ENCODE measurements at regions not wholly inside any gene's neighbourhood (a gene's known extent, or its start where the extent isn't known, plus 50 kb on each side); places are given as distances from the start of the nearest gene placed in this dataset.

- no peaks in the 10 kb centered on the region for H3K9me3 ChIP-seq (replicated peaks; ENCODE audit: control insufficient read depth, low read depth, low read length)
- no peak overlapping the region for H3K4me3 ChIP-seq (ENCODE audit: low read length)
- H3K36me3 ChIP-seq (ENCODE audit: control insufficient read depth, insufficient read depth, low read length): no peaks in the 10 kb centered on the region
- no peaks in the 10 kb centered on the region for H3K27me3 ChIP-seq (ENCODE audit: control insufficient read depth, insufficient read depth, low read length)
- WGBS (ENCODE audit: insufficient coverage): no CpG with 5 or more reads among the region's 2 CpGs
- DNase-seq: no peak
- no peaks in the 10 kb centered on the region for H3K4me1 ChIP-seq (ENCODE audit: control insufficient read depth, insufficient read depth, low read length)
- H3K27ac ChIP-seq (ENCODE audit: low read length): no peak overlapping the region
Measured at GRCh38 chr21:32155226-32155625, 123.6 kb downstream of the MIS18A start.

- H3K4me1 ChIP-seq (ENCODE audit: control insufficient read depth, insufficient read depth, low read length): peaks cover 28% of the 10 kb centered on the region
- no peaks in the 10 kb centered on the region for H3K36me3 ChIP-seq (ENCODE audit: control insufficient read depth, insufficient read depth, low read length)
- H3K4me3 ChIP-seq (ENCODE audit: low read length): no peak overlapping the region
- H3K9me3 ChIP-seq (replicated peaks; ENCODE audit: control insufficient read depth, low read depth, low read length): peaks cover 5% of the 10 kb centered on the region
- no CpG with 5 or more reads among the region's 2 CpGs for WGBS (ENCODE audit: insufficient coverage)
- H3K27me3 ChIP-seq (ENCODE audit: control insufficient read depth, insufficient read depth, low read length): no peaks in the 10 kb centered on the region
- no peak overlapping the region for H3K27ac ChIP-seq (ENCODE audit: low read length)
- DNase-seq: no peak
Measured at GRCh38 chr21:32147041-32147440, 131.8 kb downstream of the MIS18A start.

- no peaks in the 10 kb centered on the region for H3K27me3 ChIP-seq (ENCODE audit: control insufficient read depth, insufficient read depth, low read length)
- DNase-seq: no peak
- no peak overlapping the region for H3K4me3 ChIP-seq (ENCODE audit: low read length)
- H3K9me3 ChIP-seq (replicated peaks; ENCODE audit: control insufficient read depth, low read depth, low read length): peaks cover 5% of the 10 kb centered on the region
- H3K27ac ChIP-seq (ENCODE audit: low read length): no peak overlapping the region
- H3K36me3 ChIP-seq (ENCODE audit: control insufficient read depth, insufficient read depth, low read length): no peaks in the 10 kb centered on the region
- peaks cover 43% of the 10 kb centered on the region for H3K4me1 ChIP-seq (ENCODE audit: control insufficient read depth, insufficient read depth, low read length)
- WGBS (ENCODE audit: insufficient coverage): no CpG with 5 or more reads among the region's 2 CpGs
Measured at GRCh38 chr21:32144851-32145250, 134.0 kb downstream of the MIS18A start.

GRCh38 chr21:32143241-32143939, 135.5 kb downstream of the MIS18A start:
- H3K36me3 ChIP-seq (ENCODE audit: control insufficient read depth, insufficient read depth, low read length): no peaks in the 10 kb centered on the region
- H3K4me3 ChIP-seq (ENCODE audit: low read length): no peak overlapping the region
- H3K4me1 ChIP-seq (ENCODE audit: control insufficient read depth, insufficient read depth, low read length): peaks cover 45% of the 10 kb centered on the region
- peaks cover 5% of the 10 kb centered on the region for H3K9me3 ChIP-seq (replicated peaks; ENCODE audit: control insufficient read depth, low read depth, low read length)
- H3K27ac ChIP-seq (ENCODE audit: low read length): peak overlapping the region; percentile 70
- no peaks in the 10 kb centered on the region for H3K27me3 ChIP-seq (ENCODE audit: control insufficient read depth, insufficient read depth, low read length)
- peak; percentile 96 for DNase-seq
- 18% methylated on average over 6 of the region's 13 CpGs for WGBS (ENCODE audit: insufficient coverage)

GRCh38 chr21:32141318-32141633, 137.6 kb downstream of the MIS18A start:
- no peaks in the 10 kb centered on the region for H3K27me3 ChIP-seq (ENCODE audit: control insufficient read depth, insufficient read depth, low read length)
- peak overlapping the region; percentile 93 for H3K27ac ChIP-seq (ENCODE audit: low read length)
- WGBS (ENCODE audit: insufficient coverage): 0% methylated on average over 1 of the region's 3 CpGs
- H3K4me3 ChIP-seq (ENCODE audit: low read length): no peak overlapping the region
- H3K9me3 ChIP-seq (replicated peaks; ENCODE audit: control insufficient read depth, low read depth, low read length): peaks cover 6% of the 10 kb centered on the region
- no peak for DNase-seq
- H3K4me1 ChIP-seq (ENCODE audit: control insufficient read depth, insufficient read depth, low read length): peaks cover 45% of the 10 kb centered on the region
- H3K36me3 ChIP-seq (ENCODE audit: control insufficient read depth, insufficient read depth, low read length): no peaks in the 10 kb centered on the region

GRCh38 chr21:32140604-32141317, 138.1 kb downstream of the MIS18A start:
- peak; percentile 97 for DNase-seq
- WGBS (ENCODE audit: insufficient coverage): no CpG with 5 or more reads among the region's 9 CpGs
- Histone ChIP-seq H3K9me3 (replicated peaks; ENCODE audit: control insufficient read depth, low read depth, low read length) (peaks cover 6% of the 10 kb centered on the region), H3K27me3 (ENCODE audit: control insufficient read depth, insufficient read depth, low read length) (no peaks in the 10 kb centered on the region), H3K27ac (ENCODE audit: low read length) (peak overlapping the region; percentile 93), H3K4me3 (ENCODE audit: low read length) (no peak overlapping the region), H3K4me1 (ENCODE audit: control insufficient read depth, insufficient read depth, low read length) (peaks cover 47% of the 10 kb centered on the region), H3K36me3 (ENCODE audit: control insufficient read depth, insufficient read depth, low read length) (no peaks in the 10 kb centered on the region)

GRCh38 chr21:32140151-32140550, 138.7 kb downstream of the MIS18A start:
- Histone ChIP-seq H3K9me3 (replicated peaks; ENCODE audit: control insufficient read depth, low read depth, low read length) (peaks cover 6% of the 10 kb centered on the region), H3K4me3 (ENCODE audit: low read length) (no peak overlapping the region), H3K27me3 (ENCODE audit: control insufficient read depth, insufficient read depth, low read length) (no peaks in the 10 kb centered on the region), H3K27ac (ENCODE audit: low read length) (peak overlapping the region; percentile 93), H3K36me3 (ENCODE audit: control insufficient read depth, insufficient read depth, low read length) (no peaks in the 10 kb centered on the region), H3K4me1 (ENCODE audit: control insufficient read depth, insufficient read depth, low read length) (peaks cover 48% of the 10 kb centered on the region)
- DNase-seq: peak; percentile 86
- 26% methylated on average over 4 of the region's 4 CpGs for WGBS (ENCODE audit: insufficient coverage)

- no peak for DNase-seq
- no peak overlapping the region for H3K4me3 ChIP-seq (ENCODE audit: low read length)
- H3K27me3 ChIP-seq (ENCODE audit: control insufficient read depth, insufficient read depth, low read length): no peaks in the 10 kb centered on the region
- H3K4me1 ChIP-seq (ENCODE audit: control insufficient read depth, insufficient read depth, low read length): peaks cover 51% of the 10 kb centered on the region
- WGBS (ENCODE audit: insufficient coverage): 63% methylated on average over 1 of the region's 2 CpGs
- no peak overlapping the region for H3K27ac ChIP-seq (ENCODE audit: low read length)
- peaks cover 6% of the 10 kb centered on the region for H3K9me3 ChIP-seq (replicated peaks; ENCODE audit: control insufficient read depth, low read depth, low read length)
- H3K36me3 ChIP-seq (ENCODE audit: control insufficient read depth, insufficient read depth, low read length): no peaks in the 10 kb centered on the region
Measured at GRCh38 chr21:32138658-32139057, 140.2 kb downstream of the MIS18A start.

- H3K36me3 ChIP-seq (ENCODE audit: control insufficient read depth, insufficient read depth, low read length): no peaks in the 10 kb centered on the region
- H3K27ac ChIP-seq (ENCODE audit: low read length): no peak overlapping the region
- no peak for DNase-seq
- H3K27me3 ChIP-seq (ENCODE audit: control insufficient read depth, insufficient read depth, low read length): no peaks in the 10 kb centered on the region
- H3K4me3 ChIP-seq (ENCODE audit: low read length): no peak overlapping the region
- 78% methylated on average over 5 of the region's 9 CpGs for WGBS (ENCODE audit: insufficient coverage)
- peaks cover 49% of the 10 kb centered on the region for H3K4me1 ChIP-seq (ENCODE audit: control insufficient read depth, insufficient read depth, low read length)
- H3K9me3 ChIP-seq (replicated peaks; ENCODE audit: control insufficient read depth, low read depth, low read length): peaks cover 6% of the 10 kb centered on the region
Measured at GRCh38 chr21:32137931-32138330, 140.9 kb downstream of the MIS18A start.

- 80% methylated on average over 1 of the region's 2 CpGs for WGBS (ENCODE audit: insufficient coverage)
- Histone ChIP-seq H3K27me3 (ENCODE audit: control insufficient read depth, insufficient read depth, low read length) (no peaks in the 10 kb centered on the region), H3K4me1 (ENCODE audit: control insufficient read depth, insufficient read depth, low read length) (peaks cover 45% of the 10 kb centered on the region), H3K36me3 (ENCODE audit: control insufficient read depth, insufficient read depth, low read length) (no peaks in the 10 kb centered on the region), H3K4me3 (ENCODE audit: low read length) (no peak overlapping the region), H3K27ac (ENCODE audit: low read length) (no peak overlapping the region), H3K9me3 (replicated peaks; ENCODE audit: control insufficient read depth, low read depth, low read length) (peaks cover 6% of the 10 kb centered on the region)
- no peak for DNase-seq
Measured at GRCh38 chr21:32137266-32137665, 141.6 kb downstream of the MIS18A start.
